ENCODE measurements at regions not wholly inside any gene's neighbourhood (a gene's known extent, or its start where the extent isn't known, plus 50 kb on each side); places are given as distances from the start of the nearest gene placed in this dataset.

GRCh38 chr16:6955303-6955702, 377.3 kb upstream of the RBFOX1 start:
- TF ChIP-seq ZFP69B (tag by site-specific recombination; IDR thresholded peaks at IDR 0.05) (no peak), ZNF140 (tag by site-specific recombination; IDR thresholded peaks at IDR 0.05) (no peak), ZEB2 (tag by site-specific recombination; IDR thresholded peaks at IDR 0.05) (no peak), ZNF202 (tag by site-specific recombination; IDR thresholded peaks at IDR 0.05; ENCODE audit: borderline replicate concordance) (no peak), ZNF324 (tag by site-specific recombination; IDR thresholded peaks at IDR 0.05) (no peak), ZBTB44 (tag by site-specific recombination; IDR thresholded peaks at IDR 0.05) (no peak), ZNF157 (tag by site-specific recombination; IDR thresholded peaks at IDR 0.05) (no peak), ZBTB1 (tag by site-specific recombination; IDR thresholded peaks at IDR 0.05) (no peak), ZBTB17 (tag by site-specific recombination; IDR thresholded peaks at IDR 0.05) (no peak), ZNF610 (tag by site-specific recombination; IDR thresholded peaks at IDR 0.05; ENCODE audit: borderline replicate concordance) (no peak), ZNF274 (IDR thresholded peaks at IDR 0.05; ENCODE audit: low read length) (no peak), ZNF274 (tag by site-specific recombination; IDR thresholded peaks at IDR 0.05; ENCODE audit: borderline replicate concordance) (no peak)
- H3K9me3 ChIP-seq (ENCODE audit: control insufficient read depth, insufficient read depth, low read depth, low read length) = no peaks in the 10 kb centered on the region
- CTCF ChIA-PET = no interaction called here
- H3K4me3 ChIP-seq (ENCODE audit: low read depth, low read length) = no peak overlapping the region
- no peaks in the 10 kb centered on the region for H3K36me3 ChIP-seq (ENCODE audit: control insufficient read depth in 2 of 2, insufficient read depth in 1 of 2, low read length in 2 of 2)
- H3K27ac ChIP-seq (ENCODE audit: extremely low read depth, low read depth, low read length) = no peak overlapping the region
- POLR2A ChIA-PET = no interaction called here
- no peaks in the 10 kb centered on the region for H3K4me1 ChIP-seq (ENCODE audit: control insufficient read depth, insufficient read depth, low read length)

GRCh38 chr16:6949240-6949639, 383.4 kb upstream of the RBFOX1 start:
- no peaks in the 10 kb centered on the region for H3K4me1 ChIP-seq (ENCODE audit: control insufficient read depth, insufficient read depth, low read length)
- H3K27ac ChIP-seq (ENCODE audit: extremely low read depth, low read depth, low read length) = no peak overlapping the region
- POLR2A ChIA-PET = no interaction called here

GRCh38 chr16:6947291-6947690, 385.4 kb upstream of the RBFOX1 start:
- Histone ChIP-seq H3K36me3 (ENCODE audit: control insufficient read depth in 2 of 2, insufficient read depth in 1 of 2, low read length in 2 of 2) (no peaks in the 10 kb centered on the region), H3K4me1 (ENCODE audit: control insufficient read depth, insufficient read depth, low read length) (no peaks in the 10 kb centered on the region), H3K4me3 (ENCODE audit: low read depth, low read length) (no peak overlapping the region), H3K27ac (ENCODE audit: extremely low read depth, low read depth, low read length) (no peak overlapping the region), H3K9me3 (ENCODE audit: control insufficient read depth, insufficient read depth, low read depth, low read length) (no peaks in the 10 kb centered on the region)
- CTCF ChIA-PET = no interaction called here
- POLR2A ChIA-PET = no interaction called here
- TF ChIP-seq ZNF211 (tag by site-specific recombination; IDR thresholded peaks at IDR 0.05; ENCODE audit: low read depth) (no peak), ZBTB1 (tag by site-specific recombination; IDR thresholded peaks at IDR 0.05) (no peak), ZNF830 (tag by site-specific recombination; IDR thresholded peaks at IDR 0.05; ENCODE audit: low read depth) (no peak), HOXD13 (CRISPR knock-in tag; IDR thresholded peaks at IDR 0.05; ENCODE audit: borderline replicate concordance) (no peak), SP7 (tag by site-specific recombination; IDR thresholded peaks at IDR 0.05) (no peak), ZBTB7A (tag by site-specific recombination; IDR thresholded peaks at IDR 0.05; ENCODE audit: low read depth) (no peak), OVOL3 (tag by site-specific recombination; IDR thresholded peaks at IDR 0.05) (no peak), ZNF596 (tag by site-specific recombination; IDR thresholded peaks at IDR 0.05) (no peak), ZNF670 (tag by site-specific recombination; IDR thresholded peaks at IDR 0.05; ENCODE audit: low read depth) (no peak), ZNF155 (tag by site-specific recombination; IDR thresholded peaks at IDR 0.05) (no peak), ZNF10 (tag by site-specific recombination; IDR thresholded peaks at IDR 0.05) (no peak), KLF7 (tag by site-specific recombination; IDR thresholded peaks at IDR 0.05; ENCODE audit: borderline replicate concordance) (no peak), KLF16 (tag by site-specific recombination; IDR thresholded peaks at IDR 0.05) (no peak), YY1 (tag by site-specific recombination; IDR thresholded peaks at IDR 0.05) (no peak)

More at GRCh38 chr16:6949240-6949639, 383.4 kb upstream of the RBFOX1 start:
- TF ChIP-seq ZBTB44 (tag by site-specific recombination; IDR thresholded peaks at IDR 0.05) (no peak), ZNF138 (tag by site-specific recombination; IDR thresholded peaks at IDR 0.05; ENCODE audit: borderline replicate concordance) (no peak), RBAK (tag by site-specific recombination; IDR thresholded peaks at IDR 0.05) (no peak)
- Histone ChIP-seq H3K36me3 (ENCODE audit: control insufficient read depth in 2 of 2, insufficient read depth in 1 of 2, low read length in 2 of 2) (no peaks in the 10 kb centered on the region), H3K4me3 (ENCODE audit: low read depth, low read length) (no peak overlapping the region), H3K9me3 (ENCODE audit: control insufficient read depth, insufficient read depth, low read depth, low read length) (no peaks in the 10 kb centered on the region)
- CTCF ChIA-PET = no interaction called here

Data from HEK293 (cell line).